ENCODE measurements at regions not wholly inside any gene's neighbourhood (a gene's known extent, or its start where the extent isn't known, plus 50 kb on each side); places are given as distances from the start of the nearest gene placed in this dataset.

GRCh38 chr4:83783215-83783614 lies 247.3 kb downstream of the GPAT3 start:
- TF ChIP-seq CTCF (IDR thresholded peaks at IDR 0.05), result no peak
- no peak for TF ChIP-seq POLR2A (IDR thresholded peaks at IDR 0.05)

Measured in vagina (tissue), 2 donors.